ENCODE measurements at regions not wholly inside any gene's neighbourhood (a gene's known extent, or its start where the extent isn't known, plus 50 kb on each side); places are given as distances from the start of the nearest gene placed in this dataset.

DNA sequence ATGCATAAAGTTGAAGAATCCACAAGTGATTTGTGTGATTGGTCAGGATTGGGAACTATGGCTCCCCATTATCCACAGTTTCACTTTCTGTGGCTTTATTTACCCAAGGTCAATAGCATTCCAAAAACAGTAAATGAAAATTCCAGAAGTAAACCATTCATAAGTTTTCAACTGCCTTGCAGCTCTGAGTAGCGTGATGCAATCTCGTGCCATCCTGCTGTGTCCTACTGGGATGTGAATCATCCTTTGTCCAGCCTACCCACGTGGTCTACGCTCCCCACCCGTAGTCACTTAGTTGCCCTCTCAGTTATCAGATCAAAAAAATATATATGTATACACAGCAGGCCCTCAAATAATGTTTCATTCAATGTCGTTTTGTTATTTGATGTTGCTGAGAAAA lies 89.0 kb upstream of the DLGAP1 start:
- TF ChIP-seq POLR2A (IDR thresholded peaks at IDR 0.05; ENCODE audit: low read length), result no peak
- no peak for TF ChIP-seq GATA1 (IDR thresholded peaks at IDR 0.05; ENCODE audit: low read depth, low read length)

Measured in erythroblast (primary cell).